ENCODE measurements at regions not wholly inside any gene's neighbourhood (a gene's known extent, or its start where the extent isn't known, plus 50 kb on each side); places are given as distances from the start of the nearest gene placed in this dataset.
"Not testable (repeated sequence)": the region's sequence is repeated elsewhere in the genome, so short reads cannot be mapped to it uniquely, and the experiment has no call there.

DNA sequence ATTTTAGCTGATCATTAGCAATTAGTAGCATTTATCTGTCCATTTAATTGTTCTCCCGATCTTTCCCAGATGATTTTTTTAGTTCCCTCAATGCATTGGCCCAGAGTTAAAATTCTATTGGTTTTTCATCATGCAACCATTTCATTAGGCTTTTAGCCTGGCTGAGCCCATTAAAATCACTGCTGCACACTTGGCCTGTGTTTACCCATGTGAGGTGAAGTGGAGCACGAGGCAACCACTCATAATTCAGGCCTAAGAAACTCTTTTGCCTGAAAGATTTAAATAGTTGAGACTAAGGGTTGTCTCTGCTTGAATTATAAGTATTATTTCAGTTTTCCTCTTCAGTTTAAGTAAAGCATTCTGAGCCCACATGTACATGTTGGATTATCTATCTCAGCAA, 889.0 kb upstream of the ADGRL4 start:
- no peaks in the 10 kb centered on the region for H3K27me3 Mint-ChIP-seq
- H3K4me1 Mint-ChIP-seq (ENCODE audit: low read depth) = no peaks in the 10 kb centered on the region
- peaks cover 14% of the 10 kb centered on the region for H3K9me3 Mint-ChIP-seq (ENCODE audit: low read depth)
- H3K4me3 Mint-ChIP-seq (ENCODE audit: low read depth) = no peak overlapping the region
- DNase-seq (ENCODE audit: low spot score, unreplicated experiment) = no peak
- H3K36me3 Mint-ChIP-seq (ENCODE audit: insufficient read depth) = no peaks in the 10 kb centered on the region
- TF ChIP-seq, protein P1, sequence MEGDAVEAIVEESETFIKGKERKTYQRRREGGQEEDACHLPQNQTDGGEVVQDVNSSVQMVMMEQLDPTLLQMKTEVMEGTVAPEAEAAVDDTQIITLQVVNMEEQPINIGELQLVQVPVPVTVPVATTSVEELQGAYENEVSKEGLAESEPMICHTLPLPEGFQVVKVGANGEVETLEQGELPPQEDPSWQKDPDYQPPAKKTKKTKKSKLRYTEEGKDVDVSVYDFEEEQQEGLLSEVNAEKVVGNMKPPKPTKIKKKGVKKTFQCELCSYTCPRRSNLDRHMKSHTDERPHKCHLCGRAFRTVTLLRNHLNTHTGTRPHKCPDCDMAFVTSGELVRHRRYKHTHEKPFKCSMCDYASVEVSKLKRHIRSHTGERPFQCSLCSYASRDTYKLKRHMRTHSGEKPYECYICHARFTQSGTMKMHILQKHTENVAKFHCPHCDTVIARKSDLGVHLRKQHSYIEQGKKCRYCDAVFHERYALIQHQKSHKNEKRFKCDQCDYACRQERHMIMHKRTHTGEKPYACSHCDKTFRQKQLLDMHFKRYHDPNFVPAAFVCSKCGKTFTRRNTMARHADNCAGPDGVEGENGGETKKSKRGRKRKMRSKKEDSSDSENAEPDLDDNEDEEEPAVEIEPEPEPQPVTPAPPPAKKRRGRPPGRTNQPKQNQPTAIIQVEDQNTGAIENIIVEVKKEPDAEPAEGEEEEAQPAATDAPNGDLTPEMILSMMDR (IDR thresholded peaks at IDR 0.05; ENCODE audit: unreplicated experiment) = no peak
- H3K27ac Mint-ChIP-seq = no peak overlapping the region

DNA sequence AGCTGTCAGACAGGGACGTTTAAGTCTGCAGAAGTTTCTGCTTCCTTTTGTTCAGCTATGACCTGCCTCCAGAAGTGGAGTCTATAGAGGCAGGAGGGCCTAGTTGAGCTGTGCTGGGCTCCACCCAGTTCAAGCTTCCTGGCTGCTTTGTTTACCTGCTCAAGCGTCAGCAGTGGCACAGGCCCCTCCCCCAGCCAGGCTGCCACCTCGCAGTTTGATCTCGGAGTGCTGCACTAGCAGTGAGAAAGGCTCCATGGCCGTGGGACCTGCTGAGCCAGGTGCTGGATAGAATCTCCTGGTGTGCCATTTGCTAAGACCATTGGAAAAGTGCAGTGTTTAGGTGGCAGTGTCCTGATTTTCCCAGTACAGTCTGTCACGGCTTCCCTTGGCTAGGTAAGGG, 887.6 kb upstream of the ADGRL4 start:
- H3K9me3 Mint-ChIP-seq (ENCODE audit: low read depth) = peaks cover 20% of the 10 kb centered on the region
- not testable (repeated sequence) for H3K27me3 Mint-ChIP-seq; H3K36me3 Mint-ChIP-seq (ENCODE audit: insufficient read depth); H3K4me3 Mint-ChIP-seq (ENCODE audit: low read depth); H3K27ac Mint-ChIP-seq; DNase-seq (ENCODE audit: low spot score, unreplicated experiment); H3K4me1 Mint-ChIP-seq (ENCODE audit: low read depth)

DNA sequence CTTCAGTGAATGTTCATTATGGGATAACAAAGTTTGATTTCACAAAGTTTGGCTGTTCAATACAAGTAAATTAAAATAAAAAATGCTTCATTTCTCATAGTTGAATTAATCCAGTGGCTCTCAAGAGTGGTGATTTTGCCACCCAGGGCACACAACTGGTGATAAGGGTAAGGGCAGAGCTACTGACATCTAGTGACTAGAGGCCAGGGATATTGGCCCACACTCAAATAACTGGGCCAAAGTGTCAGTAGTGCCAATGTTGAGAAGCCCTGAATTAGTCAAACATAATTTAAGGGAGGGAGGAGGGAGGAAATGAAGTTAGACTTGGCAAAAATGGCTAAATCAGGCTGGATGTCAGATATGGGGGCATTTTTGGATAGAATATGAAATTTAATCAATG, 880.5 kb upstream of the ADGRL4 start:
- H3K4me1 Mint-ChIP-seq (ENCODE audit: low read depth) = no peaks in the 10 kb centered on the region
- H3K27ac Mint-ChIP-seq = no peak overlapping the region
- no peak overlapping the region for H3K4me3 Mint-ChIP-seq (ENCODE audit: low read depth)
- peaks cover 30% of the 10 kb centered on the region for H3K9me3 Mint-ChIP-seq (ENCODE audit: low read depth)
- H3K36me3 Mint-ChIP-seq (ENCODE audit: insufficient read depth) = peaks cover 2% of the 10 kb centered on the region
- H3K27me3 Mint-ChIP-seq = no peaks in the 10 kb centered on the region
- no peak for DNase-seq (ENCODE audit: low spot score, unreplicated experiment)
- TF ChIP-seq, protein P1 (IDR thresholded peaks at IDR 0.05; ENCODE audit: unreplicated experiment) = no peak

DNA sequence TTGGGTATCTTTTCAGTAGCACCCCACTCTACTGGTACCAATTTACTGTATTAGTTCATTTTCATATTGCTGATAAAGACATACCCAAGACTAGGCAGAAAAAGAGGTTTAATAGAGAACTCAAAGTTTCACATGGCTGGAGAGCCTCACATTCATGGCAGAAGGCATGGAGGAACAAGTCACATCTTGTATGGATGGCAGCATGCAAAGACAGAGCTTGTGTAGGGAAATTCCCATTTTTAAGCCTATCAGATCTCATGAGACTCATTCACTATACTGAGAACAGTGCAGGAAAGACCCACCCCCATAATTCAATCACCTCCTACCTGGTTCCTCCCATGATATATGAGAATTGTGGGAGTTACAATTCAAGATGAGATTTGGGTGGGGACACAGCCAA, 878.6 kb upstream of the ADGRL4 start:
- TF ChIP-seq, protein P1 (IDR thresholded peaks at IDR 0.05; ENCODE audit: unreplicated experiment) = no peak
- H3K9me3 Mint-ChIP-seq (ENCODE audit: low read depth) = peaks cover 24% of the 10 kb centered on the region
- peaks cover 2% of the 10 kb centered on the region for H3K36me3 Mint-ChIP-seq (ENCODE audit: insufficient read depth)
- DNase-seq (ENCODE audit: low spot score, unreplicated experiment) = no peak
- H3K27me3 Mint-ChIP-seq = no peaks in the 10 kb centered on the region
- no peak overlapping the region for H3K27ac Mint-ChIP-seq
- H3K4me3 Mint-ChIP-seq (ENCODE audit: low read depth) = no peak overlapping the region
- no peaks in the 10 kb centered on the region for H3K4me1 Mint-ChIP-seq (ENCODE audit: low read depth)

DNA sequence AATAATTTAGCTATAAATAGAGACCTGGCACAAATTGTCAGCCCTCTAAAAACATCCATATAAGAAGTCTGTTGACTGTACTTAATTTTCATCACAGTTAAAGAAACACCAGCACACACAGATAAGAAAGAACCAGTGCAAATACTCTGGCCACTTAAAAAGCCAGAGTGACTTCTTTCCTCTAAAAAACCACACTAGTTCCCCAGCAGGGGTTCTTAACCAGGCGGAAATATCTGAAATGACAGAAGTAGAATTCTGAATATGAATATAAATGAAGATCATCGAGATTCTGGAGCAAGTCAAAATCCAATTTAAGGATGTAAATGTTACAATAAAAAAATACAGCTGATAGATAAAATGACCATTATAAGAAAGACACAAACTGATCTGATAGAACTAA, 870.6 kb upstream of the ADGRL4 start:
- DNase-seq (ENCODE audit: low spot score, unreplicated experiment) = no peak
- peaks cover under 1% of the 10 kb centered on the region for H3K36me3 Mint-ChIP-seq (ENCODE audit: insufficient read depth)
- H3K27ac Mint-ChIP-seq = no peak overlapping the region
- H3K9me3 Mint-ChIP-seq (ENCODE audit: low read depth) = peaks cover 18% of the 10 kb centered on the region
- H3K4me1 Mint-ChIP-seq (ENCODE audit: low read depth) = no peaks in the 10 kb centered on the region
- no peak overlapping the region for H3K4me3 Mint-ChIP-seq (ENCODE audit: low read depth)
- TF ChIP-seq, protein P1 (IDR thresholded peaks at IDR 0.05; ENCODE audit: unreplicated experiment) = no peak
- no peaks in the 10 kb centered on the region for H3K27me3 Mint-ChIP-seq

DNA sequence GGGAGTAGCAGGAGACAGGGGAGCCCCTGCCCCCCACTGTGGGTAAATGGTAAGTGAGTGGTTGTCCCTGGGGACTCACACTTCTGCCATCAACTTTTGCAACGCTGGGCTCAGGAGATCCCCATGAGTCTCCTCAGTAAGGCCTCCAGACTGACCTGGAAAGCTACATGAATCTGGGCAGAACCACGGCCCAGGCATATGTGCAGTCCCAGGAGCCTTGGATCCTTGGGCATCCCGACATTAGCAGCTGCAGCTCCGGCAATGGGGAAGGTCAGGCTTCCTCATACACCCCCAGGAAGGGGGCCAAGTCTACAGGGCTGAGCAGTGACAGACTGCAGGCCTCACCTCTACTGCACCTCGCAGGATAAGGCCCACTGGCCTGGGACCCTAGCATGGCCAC, 868.7 kb upstream of the ADGRL4 start:
- Mint-ChIP-seq H3K4me1 (ENCODE audit: low read depth) (no peaks in the 10 kb centered on the region), H3K4me3 (ENCODE audit: low read depth) (no peak overlapping the region), H3K36me3 (ENCODE audit: insufficient read depth) (no peaks in the 10 kb centered on the region), H3K27me3 (no peaks in the 10 kb centered on the region), H3K27ac (no peak overlapping the region), H3K9me3 (ENCODE audit: low read depth) (peaks cover 14% of the 10 kb centered on the region)
- TF ChIP-seq, protein P1 (IDR thresholded peaks at IDR 0.05; ENCODE audit: unreplicated experiment) = no peak
- DNase-seq (ENCODE audit: low spot score, unreplicated experiment) = no peak
